ELR (cell line): ENCODE measurements at regions not wholly inside any gene's neighbourhood (a gene's known extent, or its start where the extent isn't known, plus 50 kb on each side); places are given as distances from the start of the nearest gene placed in this dataset.
"Not testable (repeated sequence)": the region's sequence is repeated elsewhere in the genome, so short reads cannot be mapped to it uniquely, and the experiment has no call there.

Experiments used
- DNase-seq: peaks from one replicate; pipeline ENCODE4 v3.0.0-alpha.2; 2015; ENCODE audit warnings: low read depth

- peak; percentile 68 for DNase-seq
Observed at GRCh38 chr5:106331415-106331814, 1339.3 kb downstream of the EFNA5 start.

DNA sequence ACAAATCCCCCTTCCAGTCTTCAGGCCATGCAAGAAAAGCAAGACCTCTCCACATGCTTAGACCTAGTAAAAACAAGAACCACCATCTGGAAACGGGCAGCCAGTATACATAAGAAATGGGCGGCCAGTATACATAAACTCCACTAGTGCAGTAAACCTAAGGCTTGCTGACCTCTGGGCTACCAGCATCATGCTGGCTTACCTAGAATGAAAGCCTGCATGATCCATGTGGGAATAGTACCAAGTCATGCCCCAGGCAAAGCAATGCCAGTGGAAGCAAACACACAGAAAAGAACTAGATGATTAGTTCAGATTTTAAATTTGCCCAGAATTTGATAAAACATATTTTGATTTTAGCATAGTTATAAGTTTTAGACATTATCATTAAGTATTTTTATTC lies 1346.4 kb downstream of the EFNA5 start:
- DNase-seq: no peak

- DNase-seq: peak; percentile 5
Observed at GRCh38 chr5:106321242-106321641, 1349.5 kb downstream of the EFNA5 start.

- DNase-seq: no peak
Observed at GRCh38 chr5:106314221-106314824, 1356.4 kb downstream of the EFNA5 start.

GRCh38 chr5:106312360-106312759 lies 1358.4 kb downstream of the EFNA5 start:
- DNase-seq: peak; percentile 66

DNA sequence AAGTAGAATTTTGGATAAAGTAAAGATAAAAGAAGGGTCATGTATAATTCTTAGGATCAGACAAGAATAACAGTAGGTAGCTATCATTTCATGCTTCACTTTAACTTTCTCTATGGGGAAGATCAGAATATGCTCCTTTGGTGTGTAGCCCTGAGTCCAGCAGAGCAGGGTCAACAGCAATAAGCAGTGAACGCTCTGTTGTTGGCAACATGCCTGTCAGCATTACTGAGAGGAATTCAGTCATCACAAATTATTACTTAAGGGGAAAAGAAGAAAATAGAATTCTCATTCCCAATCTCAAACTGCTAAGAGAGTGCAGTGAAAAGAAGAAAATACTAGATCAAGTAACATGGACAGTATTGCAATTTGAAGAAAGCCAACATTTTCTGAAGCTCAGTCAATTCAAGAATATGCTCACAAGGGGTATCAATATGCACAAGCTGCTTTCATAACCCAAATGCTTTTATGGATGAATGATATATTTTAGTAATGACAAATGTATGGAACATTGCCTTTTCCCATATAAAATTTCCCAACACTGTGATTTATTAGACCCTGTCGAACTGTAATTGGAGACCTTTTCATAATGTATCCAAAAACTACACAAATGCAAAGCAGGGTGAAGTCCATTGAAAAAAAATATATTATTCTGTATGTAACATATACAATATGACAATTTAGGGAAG lies 1359.4 kb downstream of the EFNA5 start:
- DNase-seq: no peak

DNA sequence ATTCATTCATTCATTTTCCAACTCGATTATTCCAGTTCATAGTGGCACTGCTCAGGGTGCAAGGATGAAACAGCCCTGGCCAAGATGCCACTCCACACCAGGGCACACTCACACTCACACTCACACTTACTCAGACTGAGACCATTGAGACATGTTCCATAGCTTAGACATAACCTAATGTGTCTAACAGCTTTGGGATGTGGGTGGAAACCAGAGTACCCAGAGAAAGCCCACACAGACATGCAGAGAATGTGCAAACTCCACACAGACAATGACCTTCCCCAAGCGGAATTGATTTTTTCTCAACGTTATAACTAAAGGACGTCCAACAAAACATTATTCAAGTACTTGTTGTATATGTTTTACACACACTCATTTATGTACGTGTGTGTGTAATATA lies 1363.5 kb downstream of the EFNA5 start:
- no peak for DNase-seq

DNA sequence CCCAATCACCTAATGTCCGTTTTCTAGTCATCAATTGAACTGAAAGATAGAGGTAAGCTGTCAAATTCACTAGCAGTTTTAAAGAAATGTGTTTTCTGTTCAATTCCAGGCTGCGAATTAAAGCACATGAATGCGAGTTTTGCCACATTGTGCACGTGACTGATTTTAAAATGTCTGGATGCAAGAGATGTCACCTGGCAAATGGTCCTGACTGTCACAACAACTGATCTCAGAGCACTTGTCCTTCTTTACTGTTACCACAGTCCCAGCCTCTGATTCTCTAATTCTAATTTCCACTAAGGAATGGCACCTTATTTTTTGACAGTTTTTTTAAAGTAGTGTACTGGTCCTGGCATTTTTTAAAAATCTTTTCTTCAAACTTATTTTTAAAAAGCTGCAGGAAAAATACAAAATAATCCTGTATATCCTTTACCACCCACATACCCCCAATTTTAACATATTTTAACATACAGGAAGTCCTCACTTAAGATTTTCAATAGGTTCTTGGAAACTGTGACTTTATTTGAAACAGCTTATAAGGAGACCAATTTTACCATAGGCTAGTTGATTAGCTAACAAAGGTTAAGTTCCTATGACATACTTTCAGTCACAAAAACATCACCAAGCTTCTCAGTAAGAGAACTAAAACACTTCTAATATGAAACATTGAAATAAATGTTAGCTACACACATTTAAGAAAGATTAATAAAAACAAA lies 1364.3 kb downstream of the EFNA5 start:
- no peak for DNase-seq

- DNase-seq: no peak
Observed at GRCh38 chr5:106303911-106304310, 1366.8 kb downstream of the EFNA5 start.

DNA sequence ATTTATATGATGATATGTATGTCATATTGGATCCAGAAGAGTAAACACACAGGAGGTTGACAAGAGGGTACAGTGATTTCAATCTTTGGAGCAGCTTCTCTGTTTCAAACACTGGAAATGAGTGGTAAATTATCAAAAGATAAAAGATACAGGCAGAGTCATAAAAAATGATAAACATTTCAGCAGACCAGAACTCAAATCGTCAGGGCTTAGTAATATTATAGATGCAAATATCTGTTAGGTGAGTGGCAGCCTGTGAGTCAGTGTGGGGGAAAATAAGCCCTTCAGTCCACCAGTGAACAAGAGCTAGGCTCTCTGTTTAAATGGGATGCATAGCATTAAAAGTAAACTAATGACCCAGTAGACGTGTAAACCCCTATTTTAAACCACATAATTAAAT lies 1378.1 kb downstream of the EFNA5 start:
- DNase-seq: peak; percentile 85

DNA sequence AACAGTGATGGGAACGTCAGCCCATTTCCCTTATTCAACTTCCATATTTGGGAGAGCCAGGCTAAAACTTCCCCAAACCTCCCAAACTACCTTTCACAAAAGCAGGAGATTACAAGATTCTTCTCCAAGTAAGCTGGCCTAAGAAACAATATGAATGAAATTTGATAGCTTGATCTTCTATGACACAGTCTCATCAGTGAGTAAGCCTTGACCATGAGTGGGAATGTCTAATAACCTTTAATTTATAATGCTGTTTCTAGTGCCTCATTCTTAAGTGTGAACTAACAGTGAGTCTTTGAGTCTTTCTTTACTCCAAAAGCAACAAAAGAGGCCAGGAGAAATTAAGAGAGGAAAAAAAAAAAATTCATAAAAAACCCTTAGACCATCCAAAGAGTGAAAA lies 1379.9 kb downstream of the EFNA5 start:
- peak; percentile 62 for DNase-seq

- peak; percentile 25 for DNase-seq
Observed at GRCh38 chr5:106288979-106289378, 1381.8 kb downstream of the EFNA5 start.

GRCh38 chr5:106277540-106278096 lies 1393.1 kb downstream of the EFNA5 start:
- DNase-seq: no peak

DNA sequence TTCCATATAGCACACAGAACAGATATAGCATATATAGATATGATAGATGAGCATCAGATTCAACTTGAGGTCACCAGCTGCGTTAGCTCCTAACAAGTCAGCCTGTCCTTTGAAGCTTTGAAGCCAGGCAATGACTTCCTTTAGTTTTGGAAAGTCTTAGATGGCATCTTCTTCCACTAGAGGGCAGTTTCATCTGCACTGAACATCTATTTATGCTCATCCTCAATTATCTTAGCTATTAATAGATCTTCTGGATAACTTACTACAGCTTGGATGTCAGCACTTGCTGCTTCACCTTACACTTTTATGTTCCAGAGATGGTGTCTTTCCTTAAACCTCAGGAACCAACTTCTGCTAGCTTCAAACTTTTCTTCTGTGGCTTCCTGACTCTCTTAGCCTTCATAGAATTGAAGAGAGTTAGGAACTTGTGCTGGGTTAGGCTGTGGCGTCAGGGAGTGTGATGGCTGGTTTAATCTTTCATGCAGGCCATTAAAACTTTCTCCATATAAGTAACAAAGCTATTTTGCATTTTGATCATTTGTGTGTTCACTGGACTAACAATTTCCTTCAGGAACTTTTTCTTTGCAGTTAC lies 1401.4 kb downstream of the EFNA5 start:
- DNase-seq: peak; percentile 53

DNA sequence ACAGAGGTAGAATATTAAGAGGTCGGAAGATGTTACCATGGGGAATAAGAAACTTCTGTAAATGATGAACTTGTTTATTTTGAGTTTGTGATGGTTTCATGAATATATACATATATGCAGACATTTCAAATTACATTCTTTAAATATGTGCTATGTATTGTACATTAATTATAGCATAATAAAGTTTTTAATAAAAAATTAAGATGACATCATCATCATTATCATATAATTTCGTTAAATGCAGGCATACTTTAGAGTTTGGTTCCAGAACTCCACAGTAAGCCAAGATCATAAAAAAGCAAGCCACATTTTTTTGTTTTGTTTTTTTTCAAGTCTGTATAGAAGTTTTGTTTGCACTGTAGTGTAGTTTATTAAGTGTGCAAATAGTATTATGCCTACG lies 1403.5 kb downstream of the EFNA5 start:
- no peak for DNase-seq

DNA sequence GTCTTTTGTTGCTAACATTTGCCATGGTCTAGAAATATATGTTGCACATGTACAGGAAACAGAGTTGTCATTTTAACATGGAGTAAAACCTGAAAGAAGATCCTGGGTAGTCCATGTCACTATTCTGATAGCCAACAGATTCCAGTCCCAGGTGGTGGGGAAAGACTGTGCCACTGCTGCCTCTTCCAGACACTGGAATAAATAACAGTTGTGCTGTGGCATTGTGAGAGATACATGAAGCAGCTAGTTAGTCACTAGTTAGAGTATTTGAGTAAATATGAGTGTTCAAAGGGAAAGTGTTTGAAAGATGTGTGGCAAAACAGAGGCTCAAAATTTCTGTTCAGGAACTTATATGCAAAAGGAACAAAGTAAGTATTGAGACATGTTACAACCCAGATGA lies 1408.3 kb downstream of the EFNA5 start:
- DNase-seq: peak; percentile 1

GRCh38 chr5:106259431-106260090 lies 1411.2 kb downstream of the EFNA5 start:
- DNase-seq: not testable (repeated sequence)

DNA sequence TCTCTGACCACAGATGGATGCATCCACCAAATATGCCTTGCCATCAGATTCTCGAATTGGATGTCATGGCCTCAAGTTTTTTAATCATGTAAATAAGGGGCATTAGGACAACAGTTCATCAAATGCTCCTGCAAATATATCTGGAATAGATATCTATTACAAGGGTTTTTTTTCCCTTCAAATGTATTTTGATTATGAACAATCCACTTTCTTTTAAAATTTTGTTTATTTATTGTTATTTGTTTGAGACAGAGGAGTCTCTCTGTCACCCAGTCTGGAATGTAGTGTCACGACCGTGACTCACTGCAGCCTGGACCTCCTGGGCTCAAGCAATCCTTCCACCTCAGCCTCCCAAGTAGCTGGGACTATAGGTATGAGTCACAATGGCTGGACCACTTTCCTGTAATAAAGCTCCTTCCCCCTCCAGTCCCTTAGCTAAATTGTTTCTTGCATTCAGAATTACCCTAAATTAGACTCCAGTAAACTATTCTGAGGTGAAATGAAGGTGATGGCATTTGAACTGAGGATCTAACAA lies 1412.1 kb downstream of the EFNA5 start:
- peak; percentile 65 for DNase-seq

DNA sequence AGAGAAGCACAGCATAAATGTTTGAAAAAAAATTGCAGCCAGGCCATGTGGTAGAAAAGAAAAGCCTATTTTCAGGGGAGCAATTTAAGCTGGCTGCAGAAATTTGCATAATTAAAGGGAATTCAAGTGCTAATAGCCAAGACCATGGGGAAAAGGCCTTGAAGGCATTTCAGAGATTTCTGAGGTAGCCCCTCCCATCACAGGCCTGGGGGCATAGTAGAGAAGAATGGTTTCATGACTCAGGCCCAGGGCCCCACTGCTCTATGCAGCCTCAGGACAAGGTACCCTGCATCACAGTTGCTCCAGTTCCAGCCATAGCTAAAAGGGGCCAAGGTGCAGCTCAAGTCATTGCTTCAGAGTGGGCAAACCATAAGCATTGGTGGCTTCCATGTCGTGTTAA lies 1416.0 kb downstream of the EFNA5 start:
- DNase-seq: no peak

DNA sequence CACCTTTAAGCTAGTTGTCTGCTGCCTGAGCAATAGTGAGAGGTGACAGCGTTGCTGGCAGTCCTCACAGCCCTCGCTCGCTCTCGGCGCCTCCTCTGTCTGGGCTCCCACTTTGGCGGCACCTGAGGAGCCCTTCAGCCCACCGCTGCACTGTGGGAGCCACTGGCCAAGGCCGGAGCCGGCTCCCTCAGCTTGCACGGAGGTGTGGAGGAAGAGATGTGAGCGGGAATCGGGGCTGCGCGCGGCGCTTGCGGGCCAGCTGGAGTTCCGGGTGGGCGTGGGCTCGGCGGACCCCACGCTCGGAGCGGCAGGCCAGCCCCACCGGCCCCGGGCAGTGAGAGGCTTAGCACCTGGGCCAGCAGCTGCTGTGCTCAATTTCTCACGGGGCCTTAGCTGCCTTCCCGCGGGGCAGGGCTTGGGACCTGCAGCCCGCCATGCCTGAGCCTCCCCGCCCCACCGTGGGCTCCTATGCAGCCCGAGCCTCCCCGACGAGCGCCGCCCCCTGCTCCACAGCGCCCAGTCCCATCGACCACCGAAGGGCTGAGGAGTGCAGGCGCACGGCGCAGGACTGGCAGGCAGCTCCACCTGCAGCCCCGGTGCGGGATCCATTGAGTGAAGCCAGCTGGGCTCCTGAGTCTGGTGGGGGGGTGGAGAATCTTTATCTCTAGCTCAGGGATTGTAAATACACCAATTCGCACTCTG lies 1424.5 kb downstream of the EFNA5 start:
- not testable (repeated sequence) for DNase-seq

DNA sequence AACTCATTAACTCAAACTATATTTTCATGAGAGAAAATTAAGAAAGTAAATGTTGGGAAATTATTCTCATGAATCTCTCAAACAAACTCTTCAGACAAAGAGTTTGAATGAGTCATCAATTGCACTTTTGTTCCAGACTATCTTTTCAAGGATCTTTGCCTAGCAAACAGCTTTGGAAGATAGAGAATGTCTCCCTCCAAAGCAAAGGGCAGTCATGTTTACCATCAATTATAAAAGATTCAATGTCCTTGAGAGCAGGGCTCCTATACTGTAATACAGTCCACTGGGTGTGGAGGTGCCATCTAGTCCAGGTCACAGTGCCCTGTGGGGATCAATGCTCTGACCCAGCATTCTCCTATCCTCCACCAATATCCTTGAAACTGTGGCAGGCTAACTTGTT lies 1429.3 kb downstream of the EFNA5 start:
- DNase-seq: peak; percentile 2
